Neural progenitor cell (in vitro differentiated cells): ENCODE measurements at regions not wholly inside any gene's neighbourhood (a gene's known extent, or its start where the extent isn't known, plus 50 kb on each side); places are given as distances from the start of the nearest gene placed in this dataset.
A peak's percentile ranks its signal among the peaks of the same experiment; 100 is the strongest.

Experiments used
- DNase-seq: peaks from one replicate; pipeline ENCODE4 v3.0.0-alpha.2; 2016; ENCODE audit warnings: low spot score
- H2AFZ ChIP-seq: fragments of 200-600 bp; sonication (generic); replicated peaks from 2 replicates; pipeline ENCODE4 v1.6.1; 2016; ENCODE audit warnings: antibody characterized with exemption
- H3F3A ChIP-seq: fragments of 200-600 bp; sonication (generic); 2 replicates; pipeline ENCODE4 v1.6.1; 2016; ENCODE audit warnings: antibody characterized with exemption, low read depth
- H3K27ac ChIP-seq: fragments of 200-600 bp; sonication (generic); 2 replicates; pipeline ENCODE4 v1.5.1; 2016; ENCODE audit warnings: mild to moderate bottlenecking
- H3K27me3 ChIP-seq: fragments of 200-600 bp; sonication (generic); 2 replicates; pipeline ENCODE4 v1.6.1; 2016; ENCODE audit warnings: mild to moderate bottlenecking, moderate library complexity
- H3K36me3 ChIP-seq: fragments of 200-600 bp; sonication (generic); 2 replicates; pipeline ENCODE4 v1.5.1; 2016
- H3K4me1 ChIP-seq: fragments of 200-600 bp; sonication (generic); 2 replicates; pipeline ENCODE4 v1.6.1; 2016; ENCODE audit warnings: mixed run types
- H3K4me2 ChIP-seq: fragments of 200-600 bp; sonication (generic); 2 replicates; pipeline ENCODE4 v1.6.1; 2016
- H3K4me3 ChIP-seq: fragments of 200-600 bp; sonication (generic); 2 replicates; pipeline ENCODE4 v1.5.1; 2016
- H3K79me2 ChIP-seq: fragments of 200-600 bp; sonication (generic); 2 replicates; pipeline ENCODE4 v1.6.1; 2016; ENCODE audit warnings: low read depth
- H3K9ac ChIP-seq: fragments of 200-600 bp; sonication (generic); 2 replicates; pipeline ENCODE4 v1.6.1; 2016
- H3K9me3 ChIP-seq: fragments of 200-600 bp; sonication (generic); 2 replicates; pipeline ENCODE4 v1.5.1; 2016; ENCODE audit warnings: low read depth
- H4K20me1 ChIP-seq: fragments of 200-600 bp; sonication (generic); 2 replicates; pipeline ENCODE4 v1.6.1; 2016; ENCODE audit warnings: low read depth
- H3K27ac Mint-ChIP-seq: 3 replicates; pipeline ENCODE4 v1.8.0; 2021; ENCODE audit warnings: mixed read lengths
- H3K27me3 Mint-ChIP-seq: 2 replicates; pipeline ENCODE4 v1.8.0; 2022; ENCODE audit warnings: low read depth, mild to moderate bottlenecking, inconsistent platforms, moderate library complexity, mixed read lengths; ENCODE audit not compliant: insufficient read depth
- H3K36me3 Mint-ChIP-seq: 3 replicates; pipeline ENCODE4 v1.8.0; 2021; ENCODE audit warnings: mixed read lengths
- H3K4me1 Mint-ChIP-seq: 3 replicates; pipeline ENCODE4 v1.8.0; 2021; ENCODE audit warnings: mixed read lengths
- H3K4me3 Mint-ChIP-seq: 3 replicates; pipeline ENCODE4 v1.8.0; 2021; ENCODE audit warnings: mild to moderate bottlenecking, moderate library complexity, mixed read lengths
- H3K9me3 Mint-ChIP-seq: 3 replicates; pipeline ENCODE4 v1.8.0; 2020; ENCODE audit warnings: mixed read lengths
- EZH2 ChIP-seq: fragments of 200-600 bp; sonication (generic); IDR thresholded peaks from 2 replicates; pipeline ENCODE4 v1.6.1; 2017; ENCODE audit warnings: antibody characterized with exemption, mild to moderate bottlenecking, moderate library complexity
- EZH2phosphoT487 ChIP-seq: fragments of 200-600 bp; sonication (generic); IDR thresholded peaks from 2 replicates; pipeline ENCODE4 v1.6.1; 2017; ENCODE audit warnings: antibody characterized with exemption
- TF ChIP-seq, protein P1 (sequence below): fragments of 200-600 bp; sonication (generic); IDR thresholded peaks from 2 replicates; pipeline ENCODE4 v1.5.1; 2017; ENCODE audit warnings: antibody characterized with exemption, mild to moderate bottlenecking

DNA sequence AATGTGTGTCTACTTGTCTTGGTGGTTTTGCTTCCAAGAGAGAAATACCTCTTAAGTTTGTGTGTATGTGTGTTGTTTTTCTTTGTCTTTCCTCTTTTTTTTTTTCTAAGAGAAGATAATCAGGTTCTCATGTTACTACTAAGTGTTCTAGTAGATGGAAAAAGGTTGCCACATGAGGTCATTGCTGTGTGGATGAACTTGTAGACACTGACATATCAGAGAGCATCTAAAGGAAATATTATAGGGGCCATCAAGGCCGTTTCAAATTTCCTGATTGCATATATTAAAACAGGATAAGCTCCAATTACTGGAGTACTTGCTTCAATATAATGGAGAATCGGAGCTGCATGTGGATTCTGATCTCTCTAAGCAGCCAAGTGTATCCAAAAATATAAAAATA is 747.5 kb downstream of the NR2F2 start:
- Mint-ChIP-seq H3K36me3 (no peaks in the 10 kb centered on the region), H3K9me3 (peaks cover 9% of the 10 kb centered on the region), H3K27ac (no peak overlapping the region), H3K4me1 (peaks cover 27% of the 10 kb centered on the region), H3K27me3 (peaks cover 9% of the 10 kb centered on the region), H3K4me3 (no peak overlapping the region)
- Histone ChIP-seq H4K20me1 (no peaks in the 10 kb centered on the region), H3K27me3 (no peaks in the 10 kb centered on the region), H3K36me3 (no peaks in the 10 kb centered on the region), H3K79me2 (no peaks in the 10 kb centered on the region), H3K4me3 (no peak overlapping the region), H3K4me2 (no peak overlapping the region), H3K4me1 (peaks cover 3% of the 10 kb centered on the region), H3K9me3 (no peaks in the 10 kb centered on the region), H3K9ac (no peak overlapping the region), H3F3A (peaks cover 2% of the 10 kb centered on the region), H3K27ac (no peak overlapping the region), H2AFZ (no peak overlapping the region)
- no peak for DNase-seq
- TF ChIP-seq, protein P1, sequence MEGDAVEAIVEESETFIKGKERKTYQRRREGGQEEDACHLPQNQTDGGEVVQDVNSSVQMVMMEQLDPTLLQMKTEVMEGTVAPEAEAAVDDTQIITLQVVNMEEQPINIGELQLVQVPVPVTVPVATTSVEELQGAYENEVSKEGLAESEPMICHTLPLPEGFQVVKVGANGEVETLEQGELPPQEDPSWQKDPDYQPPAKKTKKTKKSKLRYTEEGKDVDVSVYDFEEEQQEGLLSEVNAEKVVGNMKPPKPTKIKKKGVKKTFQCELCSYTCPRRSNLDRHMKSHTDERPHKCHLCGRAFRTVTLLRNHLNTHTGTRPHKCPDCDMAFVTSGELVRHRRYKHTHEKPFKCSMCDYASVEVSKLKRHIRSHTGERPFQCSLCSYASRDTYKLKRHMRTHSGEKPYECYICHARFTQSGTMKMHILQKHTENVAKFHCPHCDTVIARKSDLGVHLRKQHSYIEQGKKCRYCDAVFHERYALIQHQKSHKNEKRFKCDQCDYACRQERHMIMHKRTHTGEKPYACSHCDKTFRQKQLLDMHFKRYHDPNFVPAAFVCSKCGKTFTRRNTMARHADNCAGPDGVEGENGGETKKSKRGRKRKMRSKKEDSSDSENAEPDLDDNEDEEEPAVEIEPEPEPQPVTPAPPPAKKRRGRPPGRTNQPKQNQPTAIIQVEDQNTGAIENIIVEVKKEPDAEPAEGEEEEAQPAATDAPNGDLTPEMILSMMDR = no peak
- TF ChIP-seq EZH2phosphoT487 = no peak
- TF ChIP-seq EZH2 = no peak

DNA sequence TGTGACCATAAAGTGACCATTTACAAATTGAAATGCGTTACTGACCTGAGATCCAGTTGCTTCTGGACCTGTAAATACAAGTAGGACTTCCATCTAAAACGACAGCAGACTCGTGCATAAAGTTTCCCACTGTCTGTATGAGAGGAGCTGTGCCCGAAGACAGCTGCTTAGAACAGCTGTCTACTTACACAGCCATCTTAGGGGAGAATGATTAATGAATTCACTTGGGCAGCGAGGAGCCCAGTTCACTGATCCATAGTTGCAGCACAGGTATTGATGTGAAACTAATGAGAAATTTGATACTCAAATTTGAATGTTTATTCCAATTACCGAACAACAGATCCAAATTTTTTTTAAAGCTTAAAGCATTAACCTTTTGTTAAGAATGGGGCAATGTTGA is 748.1 kb downstream of the NR2F2 start:
- H3K9me3 Mint-ChIP-seq = peaks cover 9% of the 10 kb centered on the region
- no peaks in the 10 kb centered on the region for H3F3A ChIP-seq
- H2AFZ ChIP-seq = peak overlapping the region; percentile 60
- peaks cover 9% of the 10 kb centered on the region for H3K27me3 Mint-ChIP-seq
- no peak overlapping the region for H3K27ac Mint-ChIP-seq
- H3K79me2 ChIP-seq = no peaks in the 10 kb centered on the region
- no peak overlapping the region for H3K27ac ChIP-seq
- TF ChIP-seq, protein P1 = no peak
- TF ChIP-seq EZH2phosphoT487 = no peak
- TF ChIP-seq EZH2 = no peak
- H3K4me1 ChIP-seq = no peaks in the 10 kb centered on the region
- H3K36me3 ChIP-seq = no peaks in the 10 kb centered on the region
- H3K9me3 ChIP-seq = no peaks in the 10 kb centered on the region
- peaks cover 33% of the 10 kb centered on the region for H3K4me1 Mint-ChIP-seq
- H3K4me3 ChIP-seq = no peak overlapping the region
- H3K27me3 ChIP-seq = no peaks in the 10 kb centered on the region
- DNase-seq = no peak
- H3K36me3 Mint-ChIP-seq = no peaks in the 10 kb centered on the region
- no peaks in the 10 kb centered on the region for H4K20me1 ChIP-seq
- H3K4me2 ChIP-seq = no peak overlapping the region
- H3K9ac ChIP-seq = no peak overlapping the region
- no peak overlapping the region for H3K4me3 Mint-ChIP-seq

DNA sequence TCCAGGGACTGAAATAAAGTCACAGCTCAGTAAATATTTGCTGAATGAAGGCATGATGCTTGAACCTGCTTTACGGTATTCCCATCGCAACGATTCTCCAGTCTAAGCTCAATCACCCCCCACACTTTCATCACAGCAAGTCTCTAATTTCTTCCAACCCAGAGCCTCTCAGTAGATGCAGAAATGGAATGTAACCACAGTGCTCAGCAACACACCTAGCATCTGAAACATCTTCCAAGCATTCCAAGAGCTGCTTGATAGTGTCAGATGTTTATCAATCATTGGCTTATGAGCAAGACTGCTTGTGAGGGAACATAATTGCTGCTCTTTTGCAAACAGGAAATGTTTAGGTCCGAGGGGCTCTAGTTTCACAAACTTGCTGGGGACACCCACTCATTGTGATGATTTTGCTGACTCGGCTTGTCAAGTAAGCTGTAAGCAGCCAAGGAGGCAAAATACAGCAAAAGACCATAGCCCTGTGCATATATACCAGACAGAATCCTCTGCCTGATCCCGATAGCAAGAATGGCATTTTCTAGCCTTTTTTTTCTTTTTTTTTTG is 751.2 kb downstream of the NR2F2 start:
- H3K27ac ChIP-seq = no peak overlapping the region

More for the DNA sequence above, 751.2 kb downstream of the NR2F2 start:
- Histone ChIP-seq H3K9me3 (no peaks in the 10 kb centered on the region), H2AFZ (no peak overlapping the region), H3K36me3 (no peaks in the 10 kb centered on the region), H3F3A (no peaks in the 10 kb centered on the region), H3K79me2 (no peaks in the 10 kb centered on the region), H3K4me2 (no peak overlapping the region), H4K20me1 (no peaks in the 10 kb centered on the region), H3K4me1 (peaks cover 4% of the 10 kb centered on the region), H3K27me3 (no peaks in the 10 kb centered on the region), H3K9ac (no peak overlapping the region), H3K4me3 (no peak overlapping the region)
- Mint-ChIP-seq H3K4me1 (peaks cover 55% of the 10 kb centered on the region), H3K27me3 (peaks cover 7% of the 10 kb centered on the region), H3K9me3 (no peaks in the 10 kb centered on the region), H3K27ac (peak overlapping the region; percentile 7), H3K4me3 (no peak overlapping the region), H3K36me3 (no peaks in the 10 kb centered on the region)
- TF ChIP-seq EZH2phosphoT487 (no peak), EZH2 (no peak)
- TF ChIP-seq, protein P1 = no peak
- DNase-seq = no peak
